SU-DHL-6 (cell line): ENCODE measurements at regions not wholly inside any gene's neighbourhood (a gene's known extent, or its start where the extent isn't known, plus 50 kb on each side); places are given as distances from the start of the nearest gene placed in this dataset.

ENCODE experiments used
- CTCF ChIP-seq: fragments of 200-600 bp; sonication (generic); IDR thresholded peaks from one replicate; pipeline ENCODE4 v1.5.1; 2017; ENCODE audit warnings: antibody characterized with exemption, mild to moderate bottlenecking, low read length, moderate library complexity; ENCODE audit not compliant: insufficient read depth, poor library complexity, severe bottlenecking
- EZH2phosphoT487 ChIP-seq: fragments of 200-600 bp; sonication (generic), shearing (Covaris generic); conservative IDR thresholded peaks from 2 replicates; pipeline ENCODE4 v1.6.1; 2018; ENCODE audit warnings: mild to moderate bottlenecking, antibody characterized with exemption, low read length, moderate library complexity, mixed read lengths

- TF ChIP-seq EZH2phosphoT487, result no peak
- TF ChIP-seq CTCF, result no peak
Observed at GRCh38 chr13:97539651-97540610, 106.0 kb downstream of the RAP2A start.
